Spleen (tissue), 7 donors: ENCODE measurements at regions not wholly inside any gene's neighbourhood (a gene's known extent, or its start where the extent isn't known, plus 50 kb on each side); places are given as distances from the start of the nearest gene placed in this dataset.

Source experiments
- CTCF ChIP-seq, 11 experiments: fragments of 200-600 bp in 7 of 11; fragments of 450-650 bp in 4 of 11; sonication (generic) in 4 of 11; IDR thresholded peaks in 8 of 11; conservative IDR thresholded peaks in 3 of 11; 1 replicate in 7 of 11; 2 replicates in 4 of 11; pipeline versions ENCODE4 v1.4.0 to v1.8.0; 2016 to 2021; ENCODE audit warnings: antibody characterized with exemption in 11 of 11, inconsistent platforms in 4 of 11, mild to moderate bottlenecking in 1 of 11
- POLR2A ChIP-seq, 3 donors: fragments of 450-650 bp; IDR thresholded peaks; one replicate each; pipeline ENCODE4 v1.5.1; 2017; ENCODE audit warnings: antibody characterized with exemption in 3 of 3, mild to moderate bottlenecking in 1 of 3
- donor health status: DM: no; HTN: no; CAD: no; lungs with moderate emphysema.
- donor health status: DM: no; HTN: no; CAD: no.
- donor health status: DM: no; HTN: no; CAD: no.

GRCh38 chr2:52775674-52776073, 991.9 kb upstream of the CHAC2 start:
- TF ChIP-seq POLR2A (IDR thresholded peaks at IDR 0.05) (no peak), CTCF (IDR thresholded peaks at IDR 0.05 in 8 of 11, conservative IDR thresholded peaks at IDR 0.05 in 3 of 11) (no peak)
